Lung (tissue), 11 donors: ENCODE measurements at regions not wholly inside any gene's neighbourhood (a gene's known extent, or its start where the extent isn't known, plus 50 kb on each side); places are given as distances from the start of the nearest gene placed in this dataset.

ENCODE experiments used
- ATAC-seq: fragments of 200-7000 bp; cut with Tn5 transposase; one replicate; pipeline ENCODE4 v1.9.1; 2020; ENCODE audit warnings: moderate number of reproducible peaks; ENCODE audit not compliant: insufficient read depth, low FRiP score
- DNase-seq, 3 donors: peaks; one replicate each; pipeline ENCODE4 v3.0.0-alpha.2; 2013 to 2017
- H3K27ac ChIP-seq, 2 donors: one replicate each; pipeline ENCODE4 v1.5.1; 2013; ENCODE audit warnings: mild to moderate bottlenecking in 2 of 2, moderate library complexity in 2 of 2, control low read depth in 1 of 2, inconsistent platforms in 1 of 2, low read depth in 1 of 2, low read length in 1 of 2
- H3K27me3 ChIP-seq, 3 donors: one replicate each; pipeline ENCODE4 v1.5.1; 2013; ENCODE audit warnings: low read length in 2 of 3; ENCODE audit not compliant: control insufficient read depth in 3 of 3, insufficient read depth in 3 of 3
- H3K36me3 ChIP-seq, 4 donors: one replicate each; pipeline ENCODE4 v1.5.1; 2013; ENCODE audit warnings: low read length in 4 of 4, mild to moderate bottlenecking in 1 of 4, moderate library complexity in 1 of 4; ENCODE audit not compliant: control insufficient read depth in 4 of 4, insufficient read depth in 4 of 4
- H3K4me1 ChIP-seq, 5 donors: one replicate each; pipeline ENCODE4 v1.5.1; 2013; ENCODE audit warnings: low read length in 5 of 5, mild to moderate bottlenecking in 2 of 5, moderate library complexity in 1 of 5; ENCODE audit not compliant: control insufficient read depth in 5 of 5, insufficient read depth in 5 of 5
- H3K4me3 ChIP-seq: one replicate; pipeline ENCODE4 v1.5.1; 2013; ENCODE audit warnings: mild to moderate bottlenecking, control low read depth, moderate library complexity
- H3K9ac ChIP-seq, 2 donors: one replicate each; pipeline ENCODE4 v1.5.1; 2013; ENCODE audit warnings: low read length in 2 of 2, control low read depth in 1 of 2; ENCODE audit not compliant: insufficient read depth in 1 of 2
- H3K9me3 ChIP-seq, 4 donors: one replicate each; pipeline ENCODE4 v1.5.1; 2013; ENCODE audit warnings: low read length in 3 of 4, mild to moderate bottlenecking in 1 of 4, moderate library complexity in 1 of 4; ENCODE audit not compliant: control insufficient read depth in 4 of 4, insufficient read depth in 3 of 4
- WGBS, 2 donors: extraction: QIAGEN DNeasy Blood & Tissue Kit; methylation state at CpG; one replicate each; pipeline ENCODE4 v1.1.7; 2013; 5-methylcytosine and 5-hydroxymethylcytosine counted together
- TF ChIP-seq, protein P1 (sequence below): IDR thresholded peaks from 2 replicates; pipeline ENCODE4 v1.5.1; 2012; ENCODE audit warnings: mild to moderate bottlenecking; ENCODE audit errors: control extremely low read depth, extremely low read depth
- donor health status: control.
- donor health status: control.
- donor health status: Bipolar disorder and iron deficiency.
- donor health status: healthy.
- donor health status: DM: yes; HTN: yes; CAD: no.

DNA sequence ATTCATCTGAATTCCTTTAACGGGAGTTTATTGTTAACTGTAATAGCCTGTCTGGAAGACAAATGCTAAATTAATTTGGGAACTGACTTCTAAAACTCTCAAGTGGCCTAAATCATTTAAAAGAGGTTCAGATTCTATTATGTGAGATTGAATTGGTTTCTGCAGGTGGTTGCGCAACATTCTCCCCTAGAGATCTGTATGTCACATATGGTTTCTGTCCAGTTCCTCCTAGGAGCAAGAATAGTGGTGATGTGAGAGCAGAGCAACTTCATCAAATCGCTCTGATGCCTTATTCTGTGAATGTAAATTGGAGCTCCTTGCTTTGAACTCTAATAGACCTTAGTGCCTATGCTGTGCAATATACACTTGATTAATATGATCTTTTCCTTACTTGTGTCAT lies 144.6 kb upstream of the GPR101 start:
- H3K9ac ChIP-seq: no peak overlapping the region
- peak in 2 of 3 donors; percentile 5 to 56 for DNase-seq
- 30 to 36% methylated on average over 3 of the region's 3 CpGs for WGBS, 2 donors
- H3K36me3 ChIP-seq: no peaks in the 10 kb centered on the region
- no peak overlapping the region for H3K4me3 ChIP-seq
- ATAC-seq: no peak
- H3K27me3 ChIP-seq: peaks cover 0 to 3% (median 3%) of the 10 kb centered on the region in 3 donors
- H3K27ac ChIP-seq: no peak overlapping the region
- TF ChIP-seq, protein P1, sequence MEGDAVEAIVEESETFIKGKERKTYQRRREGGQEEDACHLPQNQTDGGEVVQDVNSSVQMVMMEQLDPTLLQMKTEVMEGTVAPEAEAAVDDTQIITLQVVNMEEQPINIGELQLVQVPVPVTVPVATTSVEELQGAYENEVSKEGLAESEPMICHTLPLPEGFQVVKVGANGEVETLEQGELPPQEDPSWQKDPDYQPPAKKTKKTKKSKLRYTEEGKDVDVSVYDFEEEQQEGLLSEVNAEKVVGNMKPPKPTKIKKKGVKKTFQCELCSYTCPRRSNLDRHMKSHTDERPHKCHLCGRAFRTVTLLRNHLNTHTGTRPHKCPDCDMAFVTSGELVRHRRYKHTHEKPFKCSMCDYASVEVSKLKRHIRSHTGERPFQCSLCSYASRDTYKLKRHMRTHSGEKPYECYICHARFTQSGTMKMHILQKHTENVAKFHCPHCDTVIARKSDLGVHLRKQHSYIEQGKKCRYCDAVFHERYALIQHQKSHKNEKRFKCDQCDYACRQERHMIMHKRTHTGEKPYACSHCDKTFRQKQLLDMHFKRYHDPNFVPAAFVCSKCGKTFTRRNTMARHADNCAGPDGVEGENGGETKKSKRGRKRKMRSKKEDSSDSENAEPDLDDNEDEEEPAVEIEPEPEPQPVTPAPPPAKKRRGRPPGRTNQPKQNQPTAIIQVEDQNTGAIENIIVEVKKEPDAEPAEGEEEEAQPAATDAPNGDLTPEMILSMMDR: no peak
- H3K9me3 ChIP-seq: no peaks in the 10 kb centered on the region
- no peaks in the 10 kb centered on the region for H3K4me1 ChIP-seq

DNA sequence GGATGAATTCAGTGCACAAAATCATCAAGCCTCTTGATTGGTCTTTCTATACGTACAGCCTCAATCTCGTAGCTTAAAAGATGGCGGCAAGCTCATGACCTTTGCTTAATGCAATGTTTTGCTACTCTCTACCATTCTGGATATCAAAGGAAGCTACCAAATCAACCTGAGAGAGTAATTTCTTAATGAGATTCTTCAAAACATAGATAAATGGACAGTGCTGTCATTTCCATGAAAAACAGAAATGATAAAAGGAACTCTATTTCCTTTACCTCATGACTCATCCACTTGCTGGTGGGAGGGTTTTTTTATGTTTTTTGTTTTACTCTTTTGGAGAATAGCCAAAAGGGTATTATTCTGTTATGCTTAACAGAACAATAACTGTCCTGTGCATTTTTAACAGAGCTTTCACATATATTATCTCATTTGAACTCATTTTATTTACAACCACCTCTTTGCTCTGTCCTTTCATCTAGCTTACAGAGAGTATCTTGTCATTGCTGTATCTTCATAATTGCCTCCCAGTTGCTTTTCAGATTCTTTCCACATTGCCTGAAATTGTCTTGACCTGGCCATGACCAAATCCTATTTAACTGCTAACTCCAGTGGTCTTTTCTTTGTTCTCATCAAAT lies 138.6 kb upstream of the GPR101 start:
- Histone ChIP-seq H3K9me3 (no peaks in the 10 kb centered on the region), H3K4me3 (no peak overlapping the region), H3K9ac (no peak overlapping the region), H3K36me3 (no peaks in the 10 kb centered on the region), H3K27me3 (peaks cover 0 to 13% (median 5%) of the 10 kb centered on the region in 3 donors), H3K27ac (no peak overlapping the region), H3K4me1 (no peaks in the 10 kb centered on the region)
- no peak for ATAC-seq
- no peak for DNase-seq
- WGBS, 2 donors: 85 to 89% methylated on average over 3 of the region's 3 CpGs
- TF ChIP-seq, protein P1: no peak

DNA sequence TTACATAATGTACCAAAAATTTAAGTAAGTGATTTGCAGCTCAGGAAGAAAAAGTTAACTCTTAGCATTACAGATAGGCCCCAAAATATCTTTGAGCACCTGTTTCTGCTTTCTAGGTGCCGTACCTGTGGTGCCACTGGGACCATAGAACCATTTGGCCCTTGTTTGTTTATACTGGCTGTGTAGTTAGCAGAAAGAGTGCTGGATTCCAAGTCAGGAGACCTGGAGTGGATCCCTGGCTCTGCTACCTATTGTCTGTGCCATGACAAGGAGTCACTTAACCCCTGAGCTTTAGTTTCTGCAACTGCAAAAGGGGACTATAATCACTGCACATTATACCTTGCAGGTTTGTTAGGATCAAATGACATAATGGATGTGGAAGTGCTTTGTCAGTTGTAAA lies 137.8 kb upstream of the GPR101 start:
- H3K9ac ChIP-seq: no peak overlapping the region
- no peaks in the 10 kb centered on the region for H3K4me1 ChIP-seq
- H3K27ac ChIP-seq: no peak overlapping the region
- H3K4me3 ChIP-seq: no peak overlapping the region
- no peak for ATAC-seq
- WGBS, 2 donors: 59 to 92% methylated on average over 1 of the region's 1 CpG
- TF ChIP-seq, protein P1: no peak
- peaks cover 0 to 13% (median 5%) of the 10 kb centered on the region in 3 donors for H3K27me3 ChIP-seq
- no peak for DNase-seq
- H3K9me3 ChIP-seq: peaks cover 0 to 2% (median 0%) of the 10 kb centered on the region in 4 donors
- H3K36me3 ChIP-seq: no peaks in the 10 kb centered on the region

DNA sequence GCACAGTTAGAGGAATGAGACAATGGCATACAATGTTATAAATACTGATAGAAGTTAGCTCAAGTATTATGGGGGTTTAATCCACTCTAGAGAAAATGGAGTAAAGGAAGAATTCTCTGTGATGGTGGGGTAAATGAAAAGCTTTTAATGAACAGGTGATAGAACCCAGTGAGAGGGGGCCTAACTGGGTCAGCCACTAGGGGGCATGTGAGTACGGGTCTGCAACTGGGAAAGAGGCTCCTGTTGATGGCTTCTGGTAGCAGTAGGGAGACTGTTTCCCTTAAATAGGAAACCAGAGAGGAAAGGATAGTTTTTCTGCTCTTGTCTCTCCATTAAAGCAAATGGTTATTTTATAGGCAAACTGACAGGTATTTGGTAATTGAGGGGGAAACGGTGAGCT lies 132.8 kb upstream of the GPR101 start:
- Histone ChIP-seq H3K27me3 (peaks cover 3 to 11% (median 5%) of the 10 kb centered on the region in 3 donors), H3K4me1 (no peaks in the 10 kb centered on the region), H3K27ac (no peak overlapping the region), H3K4me3 (no peak overlapping the region), H3K36me3 (no peaks in the 10 kb centered on the region), H3K9ac (no peak overlapping the region), H3K9me3 (peaks cover 0 to 2% (median 0%) of the 10 kb centered on the region in 4 donors)
- no peak for DNase-seq
- TF ChIP-seq, protein P1: no peak
- no peak for ATAC-seq
- 42 to 57% methylated on average over 2 of the region's 2 CpGs for WGBS, 2 donors
